Prostate gland (tissue), 2 donors: ENCODE measurements at regions not wholly inside any gene's neighbourhood (a gene's known extent, or its start where the extent isn't known, plus 50 kb on each side); places are given as distances from the start of the nearest gene placed in this dataset.

Experiments
- DNase-seq: peaks from one replicate; pipeline ENCODE4 v3.0.0-alpha.2; 2019; ENCODE audit warnings: low spot score
- H3K27ac ChIP-seq, 2 donors: fragments of 200-600 bp; sonication (generic); 2 replicates each; pipeline ENCODE4 v1.5.1; 2017 to 2019
- H3K27me3 ChIP-seq: fragments of 200-600 bp; sonication (generic); replicated peaks from 2 replicates; pipeline ENCODE4 v1.5.1; 2019; ENCODE audit not compliant: insufficient read depth
- H3K36me3 ChIP-seq, 2 donors: fragments of 200-600 bp; sonication (generic); 1 replicate in 1 of 2; 2 replicates in 1 of 2; pipeline versions ENCODE4 v1.5.1 to v1.8.1; 2017 to 2019
- H3K4me1 ChIP-seq: fragments of 200-600 bp; sonication (generic); replicated peaks from 2 replicates; pipeline ENCODE4 v1.5.1; 2019
- H3K4me3 ChIP-seq, 2 donors: fragments of 200-600 bp; sonication (generic); 2 replicates each; pipeline ENCODE4 v1.5.1; 2017 to 2019
- H3K9me3 ChIP-seq: fragments of 200-600 bp; sonication (generic); 2 replicates; pipeline ENCODE4 v1.5.1; 2017
- CTCF ChIP-seq, 4 experiments: fragments of 200-600 bp in 2 of 4; fragments of 450-650 bp in 2 of 4; sonication (generic) in 2 of 4; IDR thresholded peaks; 1 replicate in 3 of 4; 2 replicates in 1 of 4; pipeline ENCODE4 v1.5.1; 2016 to 2019; ENCODE audit warnings: antibody characterized with exemption in 4 of 4, mild to moderate bottlenecking in 2 of 4, moderate library complexity in 2 of 4
- POLR2A ChIP-seq: fragments of 450-650 bp; IDR thresholded peaks from one replicate; pipeline ENCODE4 v1.6.1; 2016; ENCODE audit warnings: antibody characterized with exemption, mild to moderate bottlenecking
- POLR2AphosphoS5 ChIP-seq: sonication (generic); formaldehyde crosslinking; IDR thresholded peaks from one replicate; pipeline ENCODE4 v1.6.1; 2017; ENCODE audit warnings: antibody characterized with exemption
- WGBS: methylation state at CpG from one replicate; pipeline ENCODE4 v1.1.5; 2018; 5-methylcytosine and 5-hydroxymethylcytosine counted together
- intact Hi-C: fragments of 100-400 bp; cut with DNase I; formaldehyde crosslinking; loops from one replicate; pipeline ENCODE4 v1.14.2; 2022

- Histone ChIP-seq H3K27ac (no peak overlapping the region), H3K4me1 (no peaks in the 10 kb centered on the region), H3K36me3 (no peaks in the 10 kb centered on the region), H3K27me3 (no peaks in the 10 kb centered on the region), H3K9me3 (no peaks in the 10 kb centered on the region), H3K4me3 (no peak overlapping the region)
- TF ChIP-seq POLR2AphosphoS5 (no peak), POLR2A (no peak), CTCF (IDR thresholded peaks at IDR 0.05) (no peak)
- 97% methylated on average over 2 of the region's 2 CpGs for WGBS
- DNase-seq = no peak
- intact Hi-C loops = no loop called here
Observed at GRCh38 chr2:146777181-146777580, 1067.6 kb upstream of the ACVR2A start.

GRCh38 chr2:146776596-146776995, 1068.2 kb upstream of the ACVR2A start:
- Histone ChIP-seq H3K36me3 (no peaks in the 10 kb centered on the region), H3K27ac (no peak overlapping the region), H3K4me1 (no peaks in the 10 kb centered on the region), H3K4me3 (no peak overlapping the region), H3K27me3 (no peaks in the 10 kb centered on the region), H3K9me3 (no peaks in the 10 kb centered on the region)
- intact Hi-C loops = no loop called here
- no peak for DNase-seq
- no peak for TF ChIP-seq CTCF (IDR thresholded peaks at IDR 0.05)
- no peak for TF ChIP-seq POLR2A
- no peak for TF ChIP-seq POLR2AphosphoS5
- WGBS = 94% methylated on average over 4 of the region's 4 CpGs

GRCh38 chr2:146771531-146771930, 1073.3 kb upstream of the ACVR2A start:
- intact Hi-C loops = no loop called here
- no peaks in the 10 kb centered on the region for H3K27me3 ChIP-seq
- TF ChIP-seq CTCF (IDR thresholded peaks at IDR 0.05) (no peak), POLR2A (no peak), POLR2AphosphoS5 (no peak)
- H3K9me3 ChIP-seq = no peaks in the 10 kb centered on the region
- H3K4me3 ChIP-seq = no peak overlapping the region
- no peaks in the 10 kb centered on the region for H3K4me1 ChIP-seq
- DNase-seq = no peak
- WGBS = 25% methylated on average over 2 of the region's 2 CpGs
- H3K27ac ChIP-seq = no peak overlapping the region
- no peaks in the 10 kb centered on the region for H3K36me3 ChIP-seq

GRCh38 chr2:146764301-146764700, 1080.5 kb upstream of the ACVR2A start:
- no peak for DNase-seq
- no peak for TF ChIP-seq CTCF (IDR thresholded peaks at IDR 0.05)
- TF ChIP-seq POLR2AphosphoS5 = no peak
- TF ChIP-seq POLR2A = no peak
- Histone ChIP-seq H3K27ac (no peak overlapping the region), H3K9me3 (no peaks in the 10 kb centered on the region), H3K27me3 (no peaks in the 10 kb centered on the region), H3K4me3 (no peak overlapping the region), H3K36me3 (no peaks in the 10 kb centered on the region), H3K4me1 (no peaks in the 10 kb centered on the region)
- 87% methylated on average over 4 of the region's 4 CpGs for WGBS
- intact Hi-C loops = no loop called here

GRCh38 chr2:146762786-146763185, 1082.0 kb upstream of the ACVR2A start:
- H3K4me3 ChIP-seq = no peak overlapping the region
- WGBS = 51% methylated on average over 2 of the region's 2 CpGs
- DNase-seq = no peak
- no peaks in the 10 kb centered on the region for H3K4me1 ChIP-seq
- no peaks in the 10 kb centered on the region for H3K36me3 ChIP-seq
- H3K27me3 ChIP-seq = no peaks in the 10 kb centered on the region
- no peaks in the 10 kb centered on the region for H3K9me3 ChIP-seq
- no peak for TF ChIP-seq POLR2A
- TF ChIP-seq CTCF (IDR thresholded peaks at IDR 0.05) = no peak
- no peak for TF ChIP-seq POLR2AphosphoS5
- intact Hi-C loops = no loop called here
- H3K27ac ChIP-seq = no peak overlapping the region
